Sigmoid colon (tissue), 6 donors: ENCODE measurements at regions not wholly inside any gene's neighbourhood (a gene's known extent, or its start where the extent isn't known, plus 50 kb on each side); places are given as distances from the start of the nearest gene placed in this dataset.

Source experiments
- DNase-seq: peaks from one replicate; pipeline ENCODE4 v3.0.0-alpha.2; 2019
- H3K27ac ChIP-seq, 4 donors: fragments of 200-600 bp; sonication (generic); one replicate each; pipeline ENCODE4 v1.5.1; 2016 to 2019; ENCODE audit warnings: mild to moderate bottlenecking in 1 of 4
- H3K27me3 ChIP-seq, 3 donors: fragments of 200-600 bp; sonication (generic); one replicate each; pipeline ENCODE4 v1.5.1; 2019; ENCODE audit warnings: mild to moderate bottlenecking in 1 of 3
- H3K36me3 ChIP-seq, 4 donors: fragments of 200-600 bp; sonication (generic); one replicate each; pipeline ENCODE4 v1.5.1; 2016 to 2019
- H3K4me1 ChIP-seq, 4 donors: fragments of 200-600 bp; sonication (generic); one replicate each; pipeline ENCODE4 v1.5.1; 2017 to 2019
- H3K4me3 ChIP-seq, 4 donors: fragments of 200-600 bp; sonication (generic); one replicate each; pipeline ENCODE4 v1.5.1; 2017 to 2019; ENCODE audit warnings: mild to moderate bottlenecking in 2 of 4, moderate library complexity in 1 of 4
- H3K9me3 ChIP-seq, 4 donors: fragments of 200-600 bp in 3 of 4; sonication (generic) in 3 of 4; one replicate each; pipeline versions ENCODE4 v1.5.1 to v1.6.1; 2013 to 2019
- CTCF ChIP-seq, 4 experiments: fragments of 450-650 bp in 3 of 4; fragments of 200-600 bp in 1 of 4; IDR thresholded peaks; one replicate each; pipeline ENCODE4 v1.5.1; 2016 to 2019; ENCODE audit warnings: antibody characterized with exemption in 4 of 4, mild to moderate bottlenecking in 3 of 4, moderate library complexity in 2 of 4
- EP300 ChIP-seq, 4 donors: sonication (generic); formaldehyde crosslinking; IDR thresholded peaks; one replicate each; pipeline ENCODE4 v1.6.1; 2017; ENCODE audit warnings: antibody characterized with exemption in 4 of 4
- POLR2A ChIP-seq, 2 donors: fragments of 450-650 bp; IDR thresholded peaks; one replicate each; pipeline ENCODE4 v1.6.1; 2016; ENCODE audit warnings: antibody characterized with exemption in 2 of 2, mild to moderate bottlenecking in 2 of 2, moderate library complexity in 2 of 2
- POLR2AphosphoS5 ChIP-seq, 4 donors: sonication (generic); formaldehyde crosslinking; IDR thresholded peaks; one replicate each; pipeline ENCODE4 v1.6.1; 2017; ENCODE audit warnings: antibody characterized with exemption in 4 of 4
- WGBS, 2 donors: extraction: QIAGEN DNeasy Blood & Tissue Kit; methylation state at CpG; one replicate each; pipeline ENCODE4 v1.1.7; 2013; 5-methylcytosine and 5-hydroxymethylcytosine counted together
- intact Hi-C: fragments of 100-400 bp; cut with DNase I; formaldehyde crosslinking; loops from one replicate; pipeline ENCODE4 v1.15.1; 2023
- donor health status: healthy with polysubstance abuse.
- donor health status: healthy.

- H3K27me3 ChIP-seq: no peaks in the 10 kb centered on the region
- no peaks in the 10 kb centered on the region for H3K9me3 ChIP-seq
- H3K27ac ChIP-seq: peak overlapping the region in 3 of 4 donors; percentile 25 to 60 (median 49)
- H3K4me1 ChIP-seq: peaks cover 0 to 13% (median 10%) of the 10 kb centered on the region in 4 donors
- 13 to 64% methylated on average over 21 of the region's 21 CpGs for WGBS, 2 donors
- TF ChIP-seq POLR2AphosphoS5 (IDR thresholded peaks at IDR 0.05) (peak in 1 of 4 donors; percentile 35), CTCF (IDR thresholded peaks at IDR 0.05) (no peak)
- no peaks in the 10 kb centered on the region for H3K36me3 ChIP-seq
- H3K4me3 ChIP-seq: no peak overlapping the region
- peak; percentile 82 for DNase-seq
- intact Hi-C loops: no loop called here
Observed at GRCh38 chr20:50267041-50267865, 76.6 kb downstream of the CEBPB start.

DNA sequence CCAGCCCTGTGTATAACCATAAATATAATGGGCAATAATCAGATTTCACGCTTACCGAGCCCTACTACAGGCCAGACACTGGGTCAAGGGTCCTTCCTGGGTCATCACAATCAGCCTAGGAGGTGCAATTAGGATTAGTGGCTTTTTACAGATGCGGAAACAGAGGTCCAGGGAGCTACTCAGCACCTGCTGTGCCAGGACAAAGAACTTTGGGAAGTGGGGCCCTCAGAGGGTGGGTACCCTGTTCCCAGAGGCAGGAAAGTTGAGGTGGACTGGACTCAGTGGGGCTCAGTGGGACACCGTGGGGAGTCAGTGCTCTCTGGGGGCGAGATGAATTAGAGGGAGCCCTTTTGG lies 77.2 kb downstream of the CEBPB start:
- WGBS, 2 donors: 22 to 73% methylated on average over 5 of the region's 5 CpGs
- H3K27ac ChIP-seq: peak overlapping the region in 3 of 4 donors; percentile 25 to 60 (median 49)
- TF ChIP-seq CTCF (IDR thresholded peaks at IDR 0.05) (no peak), POLR2AphosphoS5 (IDR thresholded peaks at IDR 0.05) (no peak), EP300 (IDR thresholded peaks at IDR 0.05) (no peak), POLR2A (IDR thresholded peaks at IDR 0.05) (no peak)

GRCh38 chr20:50269091-50270033 lies 78.7 kb downstream of the CEBPB start:
- Histone ChIP-seq H3K4me1 (peaks cover 0 to 17% (median 13%) of the 10 kb centered on the region in 4 donors), H3K9me3 (no peaks in the 10 kb centered on the region), H3K4me3 (no peak overlapping the region), H3K27ac (no peak overlapping the region), H3K36me3 (no peaks in the 10 kb centered on the region), H3K27me3 (no peaks in the 10 kb centered on the region)
- TF ChIP-seq POLR2AphosphoS5 (IDR thresholded peaks at IDR 0.05): no peak
- TF ChIP-seq EP300 (IDR thresholded peaks at IDR 0.05): no peak
- no peak for TF ChIP-seq POLR2A (IDR thresholded peaks at IDR 0.05)
- TF ChIP-seq CTCF (IDR thresholded peaks at IDR 0.05): no peak
- intact Hi-C loops: no loop called here
- DNase-seq: no peak
- WGBS, 2 donors: 79 to 85% methylated on average over 20 of the region's 20 CpGs

More for the DNA sequence above, 77.2 kb downstream of the CEBPB start:
- Histone ChIP-seq H3K27me3 (no peaks in the 10 kb centered on the region), H3K4me1 (peaks cover 0 to 13% (median 10%) of the 10 kb centered on the region in 4 donors), H3K36me3 (no peaks in the 10 kb centered on the region), H3K9me3 (no peaks in the 10 kb centered on the region), H3K4me3 (no peak overlapping the region)
- intact Hi-C loops: no loop called here
- no peak for DNase-seq

GRCh38 chr20:50270034-50270395 lies 79.4 kb downstream of the CEBPB start:
- TF ChIP-seq POLR2AphosphoS5 (IDR thresholded peaks at IDR 0.05): no peak
- no peak for TF ChIP-seq EP300 (IDR thresholded peaks at IDR 0.05)
- no peak for TF ChIP-seq CTCF (IDR thresholded peaks at IDR 0.05)
- TF ChIP-seq POLR2A (IDR thresholded peaks at IDR 0.05): no peak
- Histone ChIP-seq H3K9me3 (no peaks in the 10 kb centered on the region), H3K27ac (no peak overlapping the region), H3K4me1 (peaks cover 0 to 17% (median 13%) of the 10 kb centered on the region in 4 donors), H3K36me3 (no peaks in the 10 kb centered on the region), H3K27me3 (no peaks in the 10 kb centered on the region), H3K4me3 (no peak overlapping the region)
- intact Hi-C loops: no loop called here
- DNase-seq: no peak
- 88 to 89% methylated on average over 8 of the region's 8 CpGs for WGBS, 2 donors
